ENCODE measurements at regions not wholly inside any gene's neighbourhood (a gene's known extent, or its start where the extent isn't known, plus 50 kb on each side); places are given as distances from the start of the nearest gene placed in this dataset.
"Not testable (repeated sequence)": the region's sequence is repeated elsewhere in the genome, so short reads cannot be mapped to it uniquely, and the experiment has no call there.

- no peak for DNase-seq (ENCODE audit: insufficient read length, low spot score)
- TF ChIP-seq POLR2A (IDR thresholded peaks at IDR 0.05; ENCODE audit: low read depth, low read length): no peak
- FAIRE-seq: no peak
Observed at GRCh38 chrX:122913764-122914163, 270.3 kb upstream of the GRIA3 start.

- no peak for DNase-seq (ENCODE audit: insufficient read length, low spot score)
- FAIRE-seq: no peak
- no peak for TF ChIP-seq POLR2A (IDR thresholded peaks at IDR 0.05; ENCODE audit: low read depth, low read length)
Observed at GRCh38 chrX:122914256-122914655, 269.8 kb upstream of the GRIA3 start.

GRCh38 chrX:122934131-122934530 is 249.9 kb upstream of the GRIA3 start:
- FAIRE-seq: no peak
- no peak for TF ChIP-seq POLR2A (IDR thresholded peaks at IDR 0.05; ENCODE audit: low read depth, low read length)
- DNase-seq (ENCODE audit: insufficient read length, low spot score): no peak

GRCh38 chrX:122940199-122940598 is 243.9 kb upstream of the GRIA3 start:
- DNase-seq (ENCODE audit: insufficient read length, low spot score): no peak
- no peak for FAIRE-seq
- TF ChIP-seq POLR2A (IDR thresholded peaks at IDR 0.05; ENCODE audit: low read depth, low read length): no peak

- DNase-seq (ENCODE audit: insufficient read length, low spot score) (no peak), FAIRE-seq (no peak)
- no peak for TF ChIP-seq POLR2A (IDR thresholded peaks at IDR 0.05; ENCODE audit: low read depth, low read length)
Observed at GRCh38 chrX:122941806-122942205, 242.3 kb upstream of the GRIA3 start.

GRCh38 chrX:122943918-122944317 is 240.2 kb upstream of the GRIA3 start:
- FAIRE-seq (no peak), DNase-seq (ENCODE audit: insufficient read length, low spot score) (no peak)
- no peak for TF ChIP-seq POLR2A (IDR thresholded peaks at IDR 0.05; ENCODE audit: low read depth, low read length)

- no peak for TF ChIP-seq POLR2A (IDR thresholded peaks at IDR 0.05; ENCODE audit: low read depth, low read length)
- FAIRE-seq (no peak), DNase-seq (ENCODE audit: insufficient read length, low spot score) (no peak)
Observed at GRCh38 chrX:122945328-122945727, 238.8 kb upstream of the GRIA3 start.

- no peak for FAIRE-seq
- no peak for DNase-seq (ENCODE audit: insufficient read length, low spot score)
- no peak for TF ChIP-seq POLR2A (IDR thresholded peaks at IDR 0.05; ENCODE audit: low read depth, low read length)
Observed at GRCh38 chrX:122972604-122973003, 211.5 kb upstream of the GRIA3 start.

- TF ChIP-seq POLR2A (IDR thresholded peaks at IDR 0.05; ENCODE audit: low read depth, low read length): no peak
- DNase-seq (ENCODE audit: insufficient read length, low spot score): no peak
- FAIRE-seq: no peak
Observed at GRCh38 chrX:122982521-122982920, 201.6 kb upstream of the GRIA3 start.

- not testable (repeated sequence) for DNase-seq (ENCODE audit: insufficient read length, low spot score); FAIRE-seq
Observed at GRCh38 chrX:123002844-123003243, 181.2 kb upstream of the GRIA3 start.

GRCh38 chrX:123013141-123013540 is 170.9 kb upstream of the GRIA3 start:
- FAIRE-seq (no peak), DNase-seq (ENCODE audit: insufficient read length, low spot score) (no peak)
- no peak for TF ChIP-seq POLR2A (IDR thresholded peaks at IDR 0.05; ENCODE audit: low read depth, low read length)

GRCh38 chrX:123036401-123036800 is 147.7 kb upstream of the GRIA3 start:
- FAIRE-seq (no peak), DNase-seq (ENCODE audit: insufficient read length, low spot score) (no peak)
- TF ChIP-seq POLR2A (IDR thresholded peaks at IDR 0.05; ENCODE audit: low read depth, low read length): no peak

- no peak for TF ChIP-seq POLR2A (IDR thresholded peaks at IDR 0.05; ENCODE audit: low read depth, low read length)
- DNase-seq (ENCODE audit: insufficient read length, low spot score) (no peak), FAIRE-seq (no peak)
Observed at GRCh38 chrX:123049071-123049625, 134.9 kb upstream of the GRIA3 start.

GRCh38 chrX:123060986-123061385 is 123.1 kb upstream of the GRIA3 start:
- no peak for TF ChIP-seq POLR2A (IDR thresholded peaks at IDR 0.05; ENCODE audit: low read depth, low read length)
- FAIRE-seq: no peak
- DNase-seq (ENCODE audit: insufficient read length, low spot score): no peak

- TF ChIP-seq POLR2A (IDR thresholded peaks at IDR 0.05; ENCODE audit: low read depth, low read length): no peak
- no peak for FAIRE-seq
- no peak for DNase-seq (ENCODE audit: insufficient read length, low spot score)
Observed at GRCh38 chrX:123064053-123064452, 120.0 kb upstream of the GRIA3 start.
